UCSD-AML1 (cell line): ENCODE measurements at regions not wholly inside any gene's neighbourhood (a gene's known extent, or its start where the extent isn't known, plus 50 kb on each side); places are given as distances from the start of the nearest gene placed in this dataset.
A peak's percentile ranks its signal among the peaks of the same experiment; 100 is the strongest.
"Not testable (repeated sequence)": the region's sequence is repeated elsewhere in the genome, so short reads cannot be mapped to it uniquely, and the experiment has no call there.

Experiments
- DNase-seq: peaks from one replicate; lab custom pipeline; 2025; ENCODE audit not compliant: unreplicated experiment; lab: John Stamatoyannopoulos, UW

DNA sequence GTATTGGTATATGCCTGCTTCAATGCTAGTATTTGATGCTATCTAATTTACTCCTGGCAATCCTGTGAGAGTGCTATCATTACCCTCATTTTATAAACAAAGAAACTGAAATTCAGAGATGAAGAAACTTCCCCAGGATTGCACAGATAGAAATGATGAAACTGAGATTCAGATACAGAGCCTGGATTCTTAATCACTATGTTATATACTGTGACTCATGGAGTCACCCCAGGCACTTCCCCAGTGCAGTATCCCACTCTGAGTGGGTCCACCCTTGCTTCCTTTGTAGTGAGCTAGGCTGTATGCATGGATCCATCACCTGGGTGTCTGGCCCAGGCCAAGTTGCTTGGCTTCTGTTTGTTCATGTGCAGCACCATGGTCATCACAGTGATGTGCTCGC, 133.9 kb downstream of the TRIM43 start:
- not testable (repeated sequence) for DNase-seq

DNA sequence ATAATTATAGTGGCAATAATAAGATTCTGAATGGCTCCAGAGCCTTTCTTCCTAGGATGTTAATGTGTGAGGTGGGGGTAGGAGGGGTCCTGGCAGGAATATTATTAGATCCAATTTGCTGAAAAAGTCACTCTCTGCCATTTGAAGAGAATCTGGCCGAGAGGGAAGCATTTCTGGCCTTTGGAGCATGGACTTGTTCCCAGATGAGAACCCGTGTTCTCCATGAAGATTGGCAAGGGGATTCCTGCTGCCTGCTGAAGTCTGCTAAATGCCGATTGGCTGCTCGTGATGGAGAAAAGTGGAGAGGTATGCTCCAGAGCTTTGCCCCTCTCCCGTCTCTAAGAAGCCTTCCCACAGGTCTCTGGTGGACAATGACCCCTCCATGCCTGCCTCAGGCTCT, 135.6 kb downstream of the TRIM43 start:
- DNase-seq = not testable (repeated sequence)

DNA sequence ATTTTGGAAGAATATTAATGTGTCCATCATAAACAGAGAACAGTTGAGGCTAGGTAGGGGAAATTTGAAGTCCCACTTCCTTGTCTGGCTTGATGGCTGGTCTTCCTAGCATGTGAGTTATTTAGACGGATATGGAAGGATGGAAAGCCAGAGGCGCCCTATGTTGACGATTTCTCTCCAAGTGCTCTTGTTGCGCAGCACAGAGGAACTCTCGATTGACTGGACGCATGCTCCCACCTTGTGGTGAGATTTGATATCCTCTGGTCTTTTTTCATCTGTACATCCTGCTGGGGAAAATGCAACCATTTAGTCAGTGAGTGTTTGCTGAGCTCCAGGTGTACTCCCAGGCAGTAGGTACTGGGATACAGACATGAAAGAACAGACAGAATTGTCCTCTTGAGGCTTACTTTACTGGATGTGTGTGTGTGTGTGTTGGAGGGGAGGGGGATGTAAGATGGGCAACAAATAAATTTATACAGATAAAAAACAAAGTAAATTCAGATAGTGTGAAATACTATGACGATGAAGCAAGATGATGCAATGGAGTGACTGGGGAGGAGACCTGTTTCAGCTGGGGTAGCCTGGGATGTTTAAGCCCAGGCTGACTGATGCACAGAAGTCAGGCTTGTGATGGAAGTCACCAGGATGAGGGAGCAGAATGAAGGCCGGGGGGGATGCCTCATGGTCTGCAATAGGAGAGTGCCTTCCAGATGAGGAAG, 137.2 kb downstream of the TRIM43 start:
- DNase-seq = peak; percentile 55

DNA sequence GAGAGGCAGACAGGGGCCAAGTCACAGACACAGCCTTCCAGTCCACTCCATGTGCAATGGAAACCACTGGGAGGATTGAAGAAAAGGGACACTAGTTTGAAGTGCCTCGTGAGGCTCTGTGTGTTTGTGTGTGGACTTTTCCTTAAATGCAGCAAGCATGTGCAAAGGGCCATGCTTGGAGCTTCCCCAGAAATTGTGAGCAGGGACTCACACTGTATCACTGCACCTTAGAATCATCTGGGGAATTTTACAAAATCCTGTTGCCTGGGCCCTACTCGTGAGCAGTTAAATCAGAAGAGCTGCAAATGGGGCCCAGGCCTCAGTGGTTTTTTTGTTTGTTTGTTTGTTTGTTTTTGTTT, 137.8 kb downstream of the TRIM43 start:
- DNase-seq = no peak

DNA sequence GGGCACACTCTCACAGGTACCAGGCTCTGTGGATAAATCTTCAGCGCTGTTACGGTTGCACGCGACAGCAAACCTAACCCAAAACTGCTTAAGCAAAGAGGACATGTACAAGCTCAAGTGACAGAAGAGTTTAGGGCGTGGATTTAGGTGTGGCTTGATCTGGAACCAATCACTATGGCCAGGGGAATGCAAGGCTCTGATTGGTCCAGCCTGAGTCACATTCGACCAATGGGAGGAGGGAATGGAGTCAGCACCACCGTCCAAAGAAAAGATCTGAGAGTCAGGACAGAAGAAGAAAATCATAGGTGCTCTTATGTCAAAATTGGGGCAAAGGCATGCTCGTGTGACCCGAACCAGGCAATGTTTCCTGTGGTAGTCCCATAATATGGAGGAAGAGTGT, 139.0 kb downstream of the TRIM43 start:
- DNase-seq = no peak

DNA sequence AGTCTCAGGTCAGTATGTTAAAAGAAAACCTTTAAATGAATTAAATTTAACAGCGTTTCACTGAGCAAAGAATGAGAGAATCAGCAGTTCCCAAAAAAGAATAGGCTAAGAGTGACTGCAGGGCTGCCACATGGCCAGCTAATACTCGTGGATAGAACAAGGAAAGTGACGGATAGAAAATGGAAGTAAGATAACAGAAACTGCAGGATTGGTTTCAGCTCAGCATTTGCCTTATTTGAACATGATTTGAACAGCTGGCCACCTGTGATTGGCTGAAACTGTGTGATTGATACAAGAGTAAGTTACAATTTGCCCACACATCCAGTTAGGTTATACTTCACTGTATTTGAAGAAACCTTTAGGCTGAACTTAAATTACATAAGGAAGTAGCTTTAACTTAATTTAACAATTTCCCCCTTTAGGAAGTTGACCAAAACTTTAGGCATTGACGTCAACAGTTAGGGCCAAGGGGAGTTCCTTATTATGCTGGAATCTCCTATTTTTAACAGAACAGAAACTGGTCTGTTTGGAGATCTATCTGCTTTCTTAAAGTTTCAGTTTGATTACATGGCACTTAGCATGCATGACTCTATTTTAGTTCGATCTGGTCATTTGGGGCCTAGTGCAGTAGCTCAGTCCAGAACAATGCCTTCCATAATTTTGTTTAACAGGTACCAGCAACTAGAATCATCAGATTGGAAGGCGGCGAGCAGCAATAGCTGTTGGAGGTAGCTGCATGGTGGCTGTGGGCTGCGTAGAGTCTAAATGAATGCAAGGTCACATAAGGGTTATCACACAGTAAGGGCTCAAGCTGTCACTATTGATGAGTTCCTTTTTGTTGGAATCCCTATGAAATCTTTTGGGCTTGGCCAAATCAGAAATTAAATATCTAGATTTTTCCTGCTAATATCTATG, 143.4 kb downstream of the TRIM43 start:
- DNase-seq = no peak

DNA sequence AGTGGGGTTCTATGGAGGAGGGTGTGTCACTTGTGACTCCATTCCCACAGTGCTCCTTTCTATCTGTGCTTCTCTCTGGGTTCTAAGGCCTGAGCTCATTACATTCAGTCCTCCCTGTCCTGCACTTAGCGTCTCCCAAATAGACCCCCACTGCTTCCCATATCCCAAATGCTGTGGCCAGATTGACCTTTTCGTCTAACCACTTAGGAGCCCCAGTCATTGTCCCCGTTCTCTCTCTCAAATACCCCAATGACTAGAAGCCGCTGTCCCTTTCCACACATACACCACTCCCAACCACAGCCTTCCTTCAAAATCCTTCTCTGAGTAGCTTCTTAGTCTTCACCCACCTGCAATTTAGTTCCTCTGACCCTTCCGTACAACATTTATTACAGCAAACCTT, 146.5 kb downstream of the TRIM43 start:
- DNase-seq = no peak

DNA sequence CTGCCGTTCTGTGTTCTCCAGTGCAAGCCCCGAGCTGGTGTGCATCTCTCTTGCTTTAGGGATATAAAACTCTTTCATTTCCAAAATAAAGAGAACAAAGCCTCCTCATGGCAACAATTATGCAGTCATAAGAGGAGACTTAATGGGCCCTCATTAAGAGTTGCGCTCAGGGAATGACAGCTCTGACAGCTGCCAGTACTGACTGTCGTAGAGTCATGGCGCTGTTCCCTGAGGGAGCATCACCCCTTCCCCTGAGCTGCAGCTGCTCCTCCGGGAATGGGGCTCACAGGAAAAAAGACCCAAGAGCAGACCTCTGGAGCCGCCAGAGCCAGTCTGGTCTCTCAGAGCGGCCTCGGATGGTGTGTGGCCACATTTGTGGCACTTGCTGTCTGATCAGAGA, 160.3 kb downstream of the TRIM43 start:
- not testable (repeated sequence) for DNase-seq

DNA sequence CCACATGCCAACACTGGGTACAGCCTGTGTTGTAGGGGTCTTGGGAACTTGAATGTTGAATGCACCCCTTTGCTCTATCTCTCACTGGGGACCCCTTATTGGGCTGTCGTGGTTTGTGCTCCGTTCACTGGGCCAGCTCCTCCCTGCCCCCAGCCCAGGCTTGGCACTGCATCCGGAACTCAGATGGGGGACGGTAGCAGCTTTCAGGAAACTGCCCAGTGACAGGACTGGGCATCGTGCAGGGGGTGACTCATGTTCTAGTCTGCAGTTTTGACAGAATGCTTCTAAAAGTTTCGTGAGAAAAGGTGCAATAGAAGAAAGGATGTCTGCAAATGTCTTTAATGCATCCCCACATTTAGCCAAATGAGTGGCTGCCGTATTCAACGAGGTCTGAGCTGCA, 162.0 kb downstream of the TRIM43 start:
- not testable (repeated sequence) for DNase-seq

DNA sequence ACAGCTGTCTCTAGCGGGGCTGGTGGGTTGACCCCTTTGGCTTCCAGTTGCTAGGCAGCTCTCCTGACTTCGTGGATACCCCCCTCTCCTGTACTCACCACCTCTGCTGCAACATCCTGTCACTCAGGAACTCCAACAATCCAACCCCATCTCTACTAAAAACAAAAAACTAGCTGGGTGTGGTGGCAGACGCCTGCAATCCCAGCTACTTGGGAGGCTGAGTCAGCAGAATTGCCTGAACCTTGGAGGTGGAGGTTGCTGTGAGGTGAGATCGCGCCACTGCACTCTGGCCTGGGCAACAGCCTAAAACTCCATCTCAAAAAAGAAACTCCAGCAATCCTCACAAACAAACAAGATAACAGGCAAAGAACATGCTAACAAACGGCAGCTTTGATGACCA, 162.4 kb downstream of the TRIM43 start:
- not testable (repeated sequence) for DNase-seq

DNA sequence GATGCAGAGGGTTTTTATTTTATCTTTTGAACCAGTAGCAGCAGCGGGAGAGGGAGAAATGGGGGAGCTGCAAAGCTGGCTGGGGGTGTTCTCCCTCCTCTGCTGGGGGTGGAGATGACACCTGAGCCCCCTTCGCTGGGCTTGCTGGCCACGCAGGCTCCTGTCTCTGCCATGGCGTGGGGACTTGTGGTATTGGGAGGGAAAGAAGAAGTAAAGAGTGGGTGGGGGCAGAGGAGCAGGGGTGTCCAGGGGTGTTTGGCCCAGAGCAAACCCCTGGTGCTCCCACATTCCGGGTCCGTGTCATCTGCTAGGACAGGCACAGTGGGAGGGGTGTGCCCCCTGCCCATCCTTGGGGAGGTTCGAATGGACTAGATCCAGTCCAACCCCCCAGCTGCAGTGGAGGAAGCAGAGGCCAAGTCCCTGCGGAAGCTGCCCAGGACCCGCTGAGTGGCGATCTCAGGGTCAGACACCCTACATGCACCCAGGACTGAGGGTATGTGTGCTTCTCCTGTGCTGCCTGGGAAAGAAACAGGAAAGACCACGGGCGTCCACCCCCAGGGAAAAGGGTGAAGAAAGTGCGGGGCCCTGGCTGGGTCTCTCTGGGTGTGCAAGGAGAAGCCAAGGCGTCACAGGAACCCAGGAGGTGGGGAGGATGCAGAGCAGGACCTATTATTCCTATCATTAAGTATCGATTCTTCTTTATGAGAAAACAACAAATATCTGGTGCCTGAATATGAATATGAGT, 163.2 kb downstream of the TRIM43 start:
- not testable (repeated sequence) for DNase-seq

DNA sequence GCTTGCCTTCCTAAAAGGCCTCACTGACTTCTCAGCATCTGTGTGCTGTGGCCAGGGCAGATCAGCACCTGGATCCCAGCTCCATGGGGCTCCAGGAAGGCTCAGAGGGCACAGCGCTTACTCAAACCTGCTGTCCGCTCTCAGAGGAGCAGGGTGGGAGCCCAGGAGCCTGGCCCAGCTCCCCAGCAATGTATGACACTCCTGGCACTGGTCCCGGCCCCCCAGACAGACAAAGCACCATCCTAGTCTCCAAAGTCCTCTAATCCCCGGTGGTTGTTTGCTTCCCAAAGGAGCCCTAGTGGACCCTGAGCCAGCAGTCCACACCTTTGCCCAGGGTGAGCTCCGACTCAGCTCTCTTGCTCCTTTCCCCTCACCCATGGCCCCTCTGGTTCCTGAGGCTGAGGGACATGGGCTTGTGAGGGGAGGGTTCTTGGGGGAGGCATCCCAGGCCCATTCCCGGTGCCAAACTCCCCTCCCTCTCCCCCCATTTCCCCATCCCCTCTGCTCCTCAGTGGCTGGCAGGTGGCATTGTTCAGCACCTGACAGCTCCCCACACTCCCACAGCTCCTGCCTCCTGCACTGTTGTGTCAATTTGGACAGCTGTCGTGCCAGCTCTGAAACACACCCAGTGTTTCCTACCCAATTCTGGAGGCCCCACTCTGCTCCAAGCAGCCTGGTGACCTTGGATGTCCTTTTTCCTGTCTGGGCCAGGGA, 164.3 kb downstream of the TRIM43 start:
- not testable (repeated sequence) for DNase-seq

DNA sequence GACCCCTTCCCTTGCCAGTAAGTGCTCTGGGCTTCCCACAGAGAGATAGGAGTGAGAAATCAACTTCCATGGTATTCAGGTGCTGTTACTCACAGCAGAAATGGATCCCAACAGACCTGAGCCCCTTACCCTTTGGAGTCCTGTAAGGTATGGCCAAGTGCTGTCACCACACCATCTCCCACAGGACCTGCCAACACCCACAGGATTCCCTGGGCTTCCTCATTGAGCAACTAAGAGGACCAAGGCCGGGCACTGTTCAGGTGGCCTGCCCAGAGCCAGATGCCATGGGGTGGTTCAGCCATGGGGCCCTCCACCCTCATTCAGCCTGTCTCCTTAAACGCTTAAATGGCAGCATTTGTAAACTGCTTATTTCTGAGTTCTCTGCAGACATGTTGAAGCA, 166.2 kb downstream of the TRIM43 start:
- no peak for DNase-seq

DNA sequence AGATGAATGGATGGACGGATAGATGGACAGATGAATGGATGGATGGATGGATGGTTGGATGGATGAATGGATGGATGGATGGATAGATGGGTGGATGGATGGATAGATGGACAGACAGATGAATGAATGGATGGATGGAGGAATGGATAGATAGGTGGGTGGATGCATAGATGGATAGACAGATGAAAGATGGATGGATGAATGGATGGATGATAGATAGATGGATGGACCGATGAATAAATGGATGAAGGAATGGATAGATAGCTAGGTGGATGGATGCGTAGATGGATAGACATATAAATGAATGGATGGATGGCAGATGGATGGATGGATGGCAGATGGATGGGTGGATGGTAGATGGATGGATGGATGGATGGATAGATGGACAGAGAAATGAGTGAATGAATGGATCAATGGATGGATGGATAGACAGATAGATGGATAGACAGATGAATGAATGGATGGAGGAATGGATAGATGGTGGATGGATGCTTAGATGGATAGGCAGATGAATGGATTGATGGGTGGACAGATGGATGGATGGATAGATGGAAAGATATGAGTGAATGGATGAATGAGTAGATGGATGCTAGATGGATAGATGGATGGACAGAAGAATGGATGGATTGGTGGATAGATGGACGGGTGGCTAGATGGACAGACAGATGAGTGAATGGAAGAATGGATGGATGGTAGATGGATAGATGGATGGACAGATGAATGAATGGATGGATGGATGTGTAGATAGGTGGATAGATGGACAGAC, 167.9 kb downstream of the TRIM43 start:
- DNase-seq = no peak

DNA sequence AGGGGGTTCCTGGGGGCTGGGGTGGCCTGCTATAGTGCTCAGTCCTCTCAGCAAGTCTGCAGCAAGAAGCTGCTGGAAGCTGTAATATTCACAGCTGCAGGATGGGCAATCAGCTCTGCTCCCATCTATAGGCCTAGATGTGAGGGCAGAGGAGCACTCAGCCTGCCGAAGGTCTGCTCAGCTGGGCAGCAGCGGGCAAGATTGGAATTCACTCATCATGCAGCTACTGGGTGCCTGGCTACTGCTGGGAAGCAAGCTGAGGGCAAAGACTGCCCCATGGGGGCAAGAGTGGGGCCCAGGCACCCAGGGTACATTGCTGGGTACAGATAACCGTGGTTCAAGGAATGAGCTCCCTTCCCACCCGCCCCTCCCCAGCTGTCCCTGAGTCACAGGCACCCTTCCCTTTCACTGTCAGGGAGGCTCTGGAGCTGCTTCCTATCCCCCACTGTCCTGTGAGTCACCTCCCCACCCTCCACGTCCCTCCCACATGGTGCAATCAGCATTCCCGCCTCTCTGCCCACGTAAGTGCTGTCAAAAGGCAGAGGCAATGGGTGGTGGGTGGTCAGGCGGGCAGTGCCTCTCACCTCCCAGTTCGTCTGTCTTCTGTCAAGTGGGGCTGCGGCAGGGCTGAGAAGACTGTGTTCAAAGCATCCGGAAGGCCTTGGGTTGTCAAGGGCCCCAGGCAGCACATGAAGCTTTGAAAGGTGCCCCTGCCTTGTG, 169.2 kb downstream of the TRIM43 start:
- DNase-seq = no peak

DNA sequence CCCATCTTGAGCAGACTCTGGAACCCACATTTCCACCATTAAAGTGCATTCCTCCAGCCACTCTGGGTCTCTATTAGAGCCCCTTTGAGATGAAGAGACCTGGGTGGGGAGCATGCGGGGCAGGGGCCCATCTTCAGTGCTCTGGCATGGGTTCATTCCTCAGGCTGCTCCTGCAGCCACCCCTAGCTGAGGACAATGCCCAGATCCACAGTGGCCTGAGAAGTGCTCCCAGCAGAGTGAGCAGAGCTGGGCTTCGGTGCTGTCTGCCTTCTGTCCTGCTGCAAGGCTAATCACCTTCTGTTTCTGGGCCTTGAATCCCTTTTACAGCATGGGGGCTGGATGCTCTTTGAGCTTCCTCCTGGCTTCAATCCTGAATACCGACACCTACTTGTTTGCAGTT, 169.8 kb downstream of the TRIM43 start:
- no peak for DNase-seq

DNA sequence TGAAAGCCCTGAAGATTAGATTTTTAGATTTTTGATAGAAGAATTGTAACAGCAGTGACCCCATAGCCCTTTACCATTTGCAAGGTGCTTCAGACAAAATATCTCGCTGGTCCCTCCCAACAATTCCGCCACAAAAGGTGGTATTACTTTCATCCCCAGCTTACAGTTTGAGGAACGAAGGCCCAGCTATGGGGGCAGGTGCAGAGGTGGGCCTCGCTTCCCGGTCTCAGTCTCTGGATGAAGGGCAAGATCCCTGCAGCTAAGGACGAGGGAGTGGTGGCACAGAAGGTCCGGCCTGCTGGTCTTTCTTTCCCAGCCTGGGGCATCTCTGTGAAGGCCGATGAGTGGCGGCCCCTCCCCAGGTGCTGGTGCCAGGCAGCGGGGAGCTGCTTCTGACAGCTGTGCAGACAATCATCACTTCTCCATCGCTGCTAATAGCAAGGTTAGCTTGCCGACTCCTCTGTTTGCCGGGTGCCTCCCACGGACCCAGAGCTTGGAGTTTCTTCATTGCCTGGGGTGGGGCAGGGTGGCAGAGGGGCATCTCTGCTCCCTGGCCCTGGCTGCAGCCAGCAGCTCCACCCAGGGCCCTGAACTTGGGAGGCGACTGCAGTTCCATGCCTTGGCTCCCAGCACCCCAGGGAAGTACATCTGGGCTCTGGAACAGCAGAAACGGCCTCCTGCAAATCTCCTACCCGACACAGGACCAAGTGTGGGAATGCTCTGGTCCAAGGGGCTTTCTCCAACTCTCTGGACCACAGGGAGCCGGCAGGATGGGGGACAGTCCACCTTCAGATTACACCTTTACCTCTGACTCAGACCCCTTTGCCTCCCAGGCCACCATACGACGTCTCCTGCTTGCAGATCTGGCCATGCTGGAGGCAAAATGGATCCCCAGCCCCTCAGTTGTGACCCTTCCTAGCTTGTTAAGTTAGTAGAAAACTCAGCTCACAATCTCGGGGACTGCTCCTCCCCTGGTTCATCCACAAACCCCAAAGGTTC, 170.5 kb downstream of the TRIM43 start:
- DNase-seq = not testable (repeated sequence)

DNA sequence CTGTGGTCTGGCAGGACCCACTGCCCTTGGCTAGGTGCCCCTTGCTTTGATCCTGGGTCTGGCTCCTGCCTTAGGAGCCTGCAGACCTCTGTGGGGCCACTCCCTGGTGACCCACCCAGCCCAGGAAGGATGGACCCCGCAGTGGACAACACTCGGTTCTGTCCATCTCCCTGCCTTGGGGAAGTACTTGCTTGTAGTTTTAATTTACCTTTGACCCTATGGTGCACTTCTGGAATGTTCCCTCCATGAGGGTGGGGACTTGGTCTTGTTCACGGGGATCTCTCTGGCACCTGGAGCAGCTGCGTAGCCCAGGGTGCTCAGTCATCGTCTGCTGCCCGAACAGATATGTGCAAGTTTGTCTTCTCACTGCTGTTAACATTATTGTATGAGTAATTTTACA, 171.3 kb downstream of the TRIM43 start:
- DNase-seq = not testable (repeated sequence)
